Activated B cell treated with CpG ODN at 0.5 μM for 24 hours (primary cell): ENCODE measurements at regions not wholly inside any gene's neighbourhood (a gene's known extent, or its start where the extent isn't known, plus 50 kb on each side); places are given as distances from the start of the nearest gene placed in this dataset.

Experiments used
- ATAC-seq: fragments of 200-7000 bp; cut with Tn5 transposase; one replicate; pipeline ENCODE4 v1.10.0; 2021; ENCODE audit warnings: low read depth, mild to moderate bottlenecking, moderate library complexity
- CTCF ChIA-PET: fragments of 350-600 bp; sonication (Branson Sonifier 250); formaldehyde crosslinking; loops from one replicate; lab custom pipeline; 2021; ENCODE audit warnings: antibody characterized with exemption; lab: Charles Lee
- POLR2A ChIA-PET: fragments of 350-600 bp; sonication (Branson Sonifier 250); formaldehyde crosslinking; loops from one replicate; lab custom pipeline; 2021; ENCODE audit warnings: antibody characterized with exemption; lab: Charles Lee
- DNase-seq: peaks from one replicate; pipeline ENCODE4 v3.0.0; 2022
- H3K27ac Mint-ChIP-seq: one replicate; pipeline ENCODE4 v1.8.0; 2020; ENCODE audit warnings: mixed read lengths
- H3K27me3 Mint-ChIP-seq: one replicate; pipeline ENCODE4 v1.8.0; 2021; ENCODE audit warnings: mixed read lengths
- H3K36me3 Mint-ChIP-seq: one replicate; pipeline ENCODE4 v1.8.0; 2021; ENCODE audit warnings: low read depth, mixed read lengths
- H3K4me1 Mint-ChIP-seq: one replicate; pipeline ENCODE4 v1.8.0; 2021; ENCODE audit warnings: mixed read lengths
- H3K4me3 Mint-ChIP-seq: one replicate; pipeline ENCODE4 v1.8.0; 2020; ENCODE audit warnings: mild to moderate bottlenecking, mixed read lengths
- H3K9me3 Mint-ChIP-seq: one replicate; pipeline ENCODE4 v1.8.0; 2020; ENCODE audit warnings: mixed read lengths
- intact Hi-C: fragments of 100-400 bp; cut with micrococcal nuclease; formaldehyde crosslinking; loops from one replicate; pipeline ENCODE4 v1.15.1; 2024
- TF ChIP-seq, protein P1 (sequence below): fragments of 200-600 bp; IDR thresholded peaks from one replicate; pipeline ENCODE4 v1.8.0; 2022; ENCODE audit warnings: antibody characterized with exemption, mild to moderate bottlenecking

DNA sequence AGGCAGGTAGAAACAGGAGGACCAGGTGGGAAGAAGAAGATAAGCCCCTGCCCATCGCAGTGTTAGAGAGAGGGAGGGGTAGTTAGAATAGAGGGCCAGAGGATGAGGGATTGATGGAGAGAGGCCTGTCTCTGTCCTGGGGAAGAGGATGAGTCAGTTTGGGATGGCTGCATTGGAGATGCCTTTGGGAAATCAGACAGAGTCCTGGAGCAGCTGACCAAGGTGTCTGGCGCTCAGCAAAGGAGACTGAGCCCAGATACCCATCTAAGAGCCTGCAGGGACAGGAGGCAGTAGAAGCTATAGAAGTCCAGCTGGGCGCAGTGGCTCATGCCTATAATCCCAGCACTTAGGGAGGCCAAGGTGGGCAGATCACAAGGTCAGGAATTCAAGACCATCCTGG, 177.8 kb upstream of the HAAO start:
- ChIA-PET CTCF (no interaction called here), POLR2A (no interaction called here)
- H3K36me3 Mint-ChIP-seq: no peaks in the 10 kb centered on the region
- DNase-seq: no peak
- no peak overlapping the region for H3K4me3 Mint-ChIP-seq
- TF ChIP-seq, protein P1, sequence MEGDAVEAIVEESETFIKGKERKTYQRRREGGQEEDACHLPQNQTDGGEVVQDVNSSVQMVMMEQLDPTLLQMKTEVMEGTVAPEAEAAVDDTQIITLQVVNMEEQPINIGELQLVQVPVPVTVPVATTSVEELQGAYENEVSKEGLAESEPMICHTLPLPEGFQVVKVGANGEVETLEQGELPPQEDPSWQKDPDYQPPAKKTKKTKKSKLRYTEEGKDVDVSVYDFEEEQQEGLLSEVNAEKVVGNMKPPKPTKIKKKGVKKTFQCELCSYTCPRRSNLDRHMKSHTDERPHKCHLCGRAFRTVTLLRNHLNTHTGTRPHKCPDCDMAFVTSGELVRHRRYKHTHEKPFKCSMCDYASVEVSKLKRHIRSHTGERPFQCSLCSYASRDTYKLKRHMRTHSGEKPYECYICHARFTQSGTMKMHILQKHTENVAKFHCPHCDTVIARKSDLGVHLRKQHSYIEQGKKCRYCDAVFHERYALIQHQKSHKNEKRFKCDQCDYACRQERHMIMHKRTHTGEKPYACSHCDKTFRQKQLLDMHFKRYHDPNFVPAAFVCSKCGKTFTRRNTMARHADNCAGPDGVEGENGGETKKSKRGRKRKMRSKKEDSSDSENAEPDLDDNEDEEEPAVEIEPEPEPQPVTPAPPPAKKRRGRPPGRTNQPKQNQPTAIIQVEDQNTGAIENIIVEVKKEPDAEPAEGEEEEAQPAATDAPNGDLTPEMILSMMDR: no peak
- intact Hi-C loops: no loop called here
- H3K27ac Mint-ChIP-seq: no peak overlapping the region
- H3K4me1 Mint-ChIP-seq: peaks cover 15% of the 10 kb centered on the region
- no peak for ATAC-seq
- H3K9me3 Mint-ChIP-seq: no peaks in the 10 kb centered on the region
- H3K27me3 Mint-ChIP-seq: peaks cover 3% of the 10 kb centered on the region

DNA sequence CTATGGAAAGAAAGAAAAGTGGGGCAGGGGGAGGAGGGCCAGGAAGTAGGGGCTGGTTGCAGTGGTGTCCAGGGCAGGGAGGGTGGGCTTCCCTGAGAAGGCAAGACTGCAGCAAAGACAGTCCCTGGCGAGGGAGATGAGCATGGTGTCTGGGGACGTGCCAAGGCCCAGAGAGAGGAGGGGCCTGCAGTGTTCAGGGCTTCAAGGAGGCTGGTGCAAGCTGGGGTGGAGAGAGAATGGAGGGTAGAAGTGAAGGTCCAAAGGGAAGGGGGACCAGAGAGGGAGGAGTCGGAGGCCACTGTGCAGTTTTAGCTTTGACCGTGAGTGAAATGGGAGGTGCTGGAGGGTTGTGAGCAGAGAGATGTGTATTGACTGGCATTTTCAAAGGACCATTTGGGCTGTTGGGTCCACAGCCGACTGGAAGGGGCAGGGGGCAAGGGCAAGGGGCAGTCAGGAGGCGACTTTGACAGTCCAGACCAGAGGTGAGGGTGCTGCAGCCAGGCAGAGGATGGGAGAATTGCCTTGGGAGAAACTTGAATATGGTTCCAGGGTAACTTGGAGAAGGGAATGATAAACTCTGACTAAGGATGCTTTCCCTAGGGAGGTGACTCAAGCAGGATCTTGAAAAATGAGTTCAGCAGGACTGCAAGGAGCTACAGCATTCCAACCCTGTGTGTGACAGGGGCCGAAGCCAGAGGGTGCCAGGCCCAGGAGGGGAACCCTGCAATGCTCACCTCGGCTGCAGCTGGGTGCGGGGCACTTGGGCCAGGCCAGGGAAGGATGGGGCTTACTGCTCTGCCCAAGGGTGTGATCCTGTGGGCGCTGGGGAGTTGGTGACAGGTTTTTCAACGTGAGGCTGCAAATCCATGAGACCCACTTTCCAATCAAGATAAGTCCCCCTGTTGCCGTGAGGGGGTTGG, 177.1 kb upstream of the HAAO start:
- ChIA-PET POLR2A (no interaction called here), CTCF (interaction anchor here (1.0 kb wide), 1 partner anchor 260 kb away, joined by 3 read pairs; no protein-coding TSS in a partner anchor)
- Mint-ChIP-seq H3K27me3 (peaks cover 2% of the 10 kb centered on the region), H3K36me3 (no peaks in the 10 kb centered on the region), H3K9me3 (no peaks in the 10 kb centered on the region), H3K4me3 (no peak overlapping the region), H3K27ac (no peak overlapping the region), H3K4me1 (peaks cover 15% of the 10 kb centered on the region)
- DNase-seq (no peak), ATAC-seq (no peak)
- TF ChIP-seq, protein P1: no peak
- intact Hi-C loops: no loop called here

DNA sequence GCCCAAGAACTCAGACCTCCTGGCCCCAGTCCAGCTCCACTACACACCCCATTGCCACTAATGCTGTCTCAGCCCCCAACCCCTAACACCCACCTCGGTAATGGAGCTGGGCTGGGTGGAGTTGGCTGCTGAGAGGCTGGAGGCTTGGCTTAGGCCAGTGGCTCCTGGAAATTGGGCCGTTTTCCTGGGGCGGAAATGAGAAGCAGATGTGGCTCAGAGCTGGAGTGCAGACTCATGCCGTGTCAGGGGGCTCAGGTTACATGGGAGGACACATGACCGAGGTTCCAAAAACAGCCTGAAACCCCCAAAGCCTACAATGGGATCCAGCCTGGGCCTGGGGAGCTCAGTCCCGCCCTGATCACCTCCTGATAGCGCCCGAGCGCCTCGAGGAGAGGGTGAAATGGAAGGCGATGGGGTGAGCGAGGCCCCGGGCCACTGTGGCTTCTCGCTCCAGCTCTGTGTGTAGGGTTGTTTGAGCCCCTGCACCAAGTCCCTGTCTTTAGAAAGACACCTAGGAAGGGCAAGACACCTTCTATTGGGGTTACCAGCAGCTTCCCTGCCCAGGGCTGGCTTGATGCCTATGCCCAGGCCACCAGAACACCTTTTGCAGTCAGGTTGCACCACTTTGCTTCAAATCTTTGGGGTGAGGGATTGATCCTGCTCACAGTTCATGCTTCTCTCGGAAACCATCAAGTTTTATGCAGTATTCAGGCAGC, 175.7 kb upstream of the HAAO start:
- no peaks in the 10 kb centered on the region for H3K27me3 Mint-ChIP-seq
- H3K36me3 Mint-ChIP-seq: no peaks in the 10 kb centered on the region
- ATAC-seq (no peak), DNase-seq (no peak)
- H3K9me3 Mint-ChIP-seq: no peaks in the 10 kb centered on the region
- POLR2A ChIA-PET: no interaction called here
- H3K4me3 Mint-ChIP-seq: no peak overlapping the region
- H3K27ac Mint-ChIP-seq: no peak overlapping the region
- H3K4me1 Mint-ChIP-seq: peaks cover 11% of the 10 kb centered on the region
- intact Hi-C loops: no loop called here
- CTCF ChIA-PET: no interaction called here
- TF ChIP-seq, protein P1: no peak

DNA sequence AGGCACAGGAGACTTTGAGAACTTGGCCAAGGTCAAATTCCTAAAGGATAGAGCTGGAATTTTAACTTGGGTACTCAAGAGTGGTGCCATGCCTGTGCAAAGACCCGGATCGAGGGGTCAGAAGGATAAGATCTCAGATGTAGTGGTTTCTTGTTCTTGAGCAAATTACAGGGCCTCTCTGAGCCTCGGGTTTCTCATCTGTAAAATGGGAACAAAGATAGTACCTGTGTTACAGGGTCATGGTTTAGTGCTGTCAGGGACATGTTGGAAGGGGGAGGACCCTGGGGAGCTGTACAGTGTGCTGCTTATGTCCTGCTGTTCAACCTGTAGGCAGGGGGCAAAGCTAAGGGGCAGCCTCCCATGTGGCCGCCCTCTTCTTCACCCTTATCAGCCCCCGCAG, 173.5 kb upstream of the HAAO start:
- Mint-ChIP-seq H3K27ac (no peak overlapping the region), H3K36me3 (no peaks in the 10 kb centered on the region), H3K4me1 (peaks cover 27% of the 10 kb centered on the region), H3K27me3 (peaks cover 2% of the 10 kb centered on the region), H3K9me3 (no peaks in the 10 kb centered on the region), H3K4me3 (no peak overlapping the region)
- ChIA-PET POLR2A (no interaction called here), CTCF (no interaction called here)
- intact Hi-C loops: no loop called here
- TF ChIP-seq, protein P1: no peak
- no peak for ATAC-seq
- DNase-seq: no peak

DNA sequence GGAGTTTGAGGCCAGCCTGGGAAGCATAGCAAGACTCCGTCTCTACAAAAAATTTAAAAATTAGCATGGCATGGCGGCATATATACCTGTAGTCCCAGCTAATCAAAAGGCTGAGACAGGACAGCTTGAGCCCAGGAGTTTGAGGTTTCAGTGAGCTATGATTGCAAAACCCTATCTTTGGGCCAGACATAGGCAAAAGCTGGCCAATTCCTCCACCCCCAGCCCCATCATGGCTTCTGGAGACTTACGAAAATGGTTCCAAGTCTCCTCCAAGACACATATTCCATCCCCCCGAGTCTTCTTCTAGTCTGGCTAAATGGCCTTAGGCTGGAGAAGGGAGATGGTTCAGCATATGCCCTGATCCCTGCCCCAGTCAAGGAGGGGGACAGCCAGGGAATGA, 172.8 kb upstream of the HAAO start:
- ChIA-PET CTCF (interaction anchor here (1.9 kb wide), 1 partner anchor 519 kb away, joined by 7 read pairs; no protein-coding TSS in a partner anchor), POLR2A (no interaction called here)
- Mint-ChIP-seq H3K36me3 (no peaks in the 10 kb centered on the region), H3K27ac (no peak overlapping the region), H3K9me3 (no peaks in the 10 kb centered on the region), H3K4me1 (peaks cover 28% of the 10 kb centered on the region), H3K4me3 (no peak overlapping the region), H3K27me3 (peaks cover 2% of the 10 kb centered on the region)
- intact Hi-C loops: no loop called here
- DNase-seq: no peak
- TF ChIP-seq, protein P1: no peak
- ATAC-seq: no peak
